H54 (cell line): ENCODE measurements at regions not wholly inside any gene's neighbourhood (a gene's known extent, or its start where the extent isn't known, plus 50 kb on each side); places are given as distances from the start of the nearest gene placed in this dataset.

Experiments
- DNase-seq: peaks from one replicate; pipeline ENCODE4 v3.0.0; 2011; ENCODE audit warnings: low spot score, mixed read lengths; ENCODE audit not compliant: insufficient read length
- FAIRE-seq: peaks from 3 replicates; lab custom pipeline; 2011; peaks lifted over from hg19 to GRCh38; lab: Jason Lieb, UNC
- POLR2A ChIP-seq: IDR thresholded peaks from 2 replicates; pipeline ENCODE4 v1.6.1; 2011; ENCODE audit warnings: low read depth, mild to moderate bottlenecking, low read length

GRCh38 chr11:82003024-82003423 lies 730.6 kb downstream of the FAM181B start:
- no peak for FAIRE-seq
- no peak for TF ChIP-seq POLR2A
- DNase-seq = no peak

- no peak for TF ChIP-seq POLR2A
- DNase-seq (no peak), FAIRE-seq (no peak)
Measured at GRCh38 chr11:81995889-81996288, 737.8 kb downstream of the FAM181B start.

DNA sequence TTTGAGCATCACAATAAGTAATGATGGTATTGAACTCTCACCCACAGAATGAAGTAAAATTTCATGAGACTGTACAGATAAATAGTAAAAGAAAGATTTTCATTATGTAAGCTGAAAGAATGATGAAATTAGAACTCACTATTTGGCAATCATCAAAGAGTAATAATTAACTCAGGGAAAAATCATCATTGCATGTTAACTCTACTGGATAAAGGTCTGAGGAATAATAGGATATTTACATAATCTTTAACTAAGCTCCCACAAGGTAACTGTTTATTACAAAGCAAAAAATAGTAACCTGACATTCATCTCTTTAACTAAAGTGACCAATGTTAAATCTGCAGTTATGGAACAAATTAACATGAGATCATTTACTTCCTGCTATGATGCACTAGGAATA lies 739.9 kb downstream of the FAM181B start:
- no peak for FAIRE-seq
- no peak for TF ChIP-seq POLR2A
- no peak for DNase-seq

GRCh38 chr11:81990659-81991443 lies 742.8 kb downstream of the FAM181B start:
- TF ChIP-seq POLR2A = no peak
- FAIRE-seq = no peak

DNA sequence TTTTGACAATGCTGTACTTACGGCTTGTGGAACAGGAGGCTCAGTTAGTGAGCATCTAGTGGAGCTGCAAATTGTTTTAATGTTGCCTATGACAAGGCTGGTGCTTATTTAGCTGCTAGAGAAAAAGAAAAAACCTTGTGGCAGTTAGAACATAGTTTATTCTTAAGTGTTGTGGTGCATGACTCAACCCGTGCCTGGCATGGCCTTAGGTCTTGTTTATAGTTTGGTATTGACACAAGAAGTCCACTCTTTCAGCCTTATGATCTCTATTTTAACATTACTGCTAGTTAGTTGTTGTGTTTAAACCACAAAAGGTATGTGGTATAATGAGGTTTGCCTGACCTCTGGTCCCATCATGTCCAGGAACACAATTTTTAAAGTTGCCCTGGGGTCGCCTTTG lies 744.6 kb downstream of the FAM181B start:
- FAIRE-seq (no peak), DNase-seq (no peak)
- no peak for TF ChIP-seq POLR2A

More at GRCh38 chr11:81990659-81991443, 742.8 kb downstream of the FAM181B start:
- no peak for DNase-seq

DNA sequence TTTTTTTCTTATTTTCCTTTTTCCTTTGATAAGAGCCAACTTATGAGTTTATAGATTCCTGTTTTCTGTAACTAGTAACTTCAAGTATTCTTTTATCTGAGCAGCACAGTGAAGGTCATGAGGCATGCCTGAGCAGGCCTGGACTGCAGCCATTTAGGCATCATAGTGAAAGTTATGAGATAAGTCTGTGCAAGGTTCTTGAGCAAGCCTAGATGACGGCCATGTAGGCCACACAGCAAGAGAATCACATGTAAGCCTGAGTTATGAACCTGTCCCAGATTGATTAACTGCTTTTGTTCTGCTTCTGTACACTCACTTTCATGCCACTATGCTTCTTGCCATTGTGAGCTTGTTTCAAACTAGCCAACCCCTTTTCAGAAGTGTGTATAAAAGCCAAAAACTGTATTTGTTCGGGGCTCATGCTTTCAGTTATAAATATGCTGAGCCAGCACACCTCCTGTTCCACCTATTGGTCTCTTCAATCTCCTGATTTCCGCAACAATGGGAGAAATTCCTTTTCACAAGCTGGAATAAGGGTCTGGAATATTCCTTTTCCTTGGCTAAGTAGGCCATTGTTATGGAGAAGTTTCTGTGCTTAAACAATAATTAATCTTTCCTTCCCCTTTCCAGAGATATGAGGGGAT lies 745.7 kb downstream of the FAM181B start:
- FAIRE-seq = no peak
- no peak for TF ChIP-seq POLR2A
- DNase-seq = no peak

- TF ChIP-seq POLR2A = no peak
- DNase-seq (no peak), FAIRE-seq (no peak)
Measured at GRCh38 chr11:81986556-81987161, 747.0 kb downstream of the FAM181B start.

GRCh38 chr11:81979448-81979847 lies 754.2 kb downstream of the FAM181B start:
- FAIRE-seq (no peak), DNase-seq (no peak)
- TF ChIP-seq POLR2A = no peak

GRCh38 chr11:81975261-81975900 lies 758.3 kb downstream of the FAM181B start:
- DNase-seq (no peak), FAIRE-seq (no peak)
- no peak for TF ChIP-seq POLR2A

DNA sequence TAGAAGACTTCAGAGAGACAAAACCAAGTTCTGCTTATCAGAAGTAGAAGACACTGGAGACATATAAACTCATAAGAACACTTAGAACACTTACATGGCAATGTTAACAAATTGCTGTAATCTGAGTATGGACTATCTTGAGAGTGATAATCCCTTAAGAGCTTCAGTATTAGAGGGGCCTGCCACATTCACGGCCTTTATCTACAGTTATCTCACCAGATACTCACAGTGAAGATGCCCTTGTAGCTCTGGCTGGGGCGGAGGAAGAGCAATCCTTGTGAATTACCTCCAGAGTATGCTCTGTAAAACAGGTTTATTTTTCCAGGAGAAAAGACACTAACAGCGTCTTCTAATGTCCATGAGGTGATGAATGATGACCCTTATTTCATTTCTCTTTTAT lies 762.8 kb downstream of the FAM181B start:
- FAIRE-seq (no peak), DNase-seq (no peak)

DNA sequence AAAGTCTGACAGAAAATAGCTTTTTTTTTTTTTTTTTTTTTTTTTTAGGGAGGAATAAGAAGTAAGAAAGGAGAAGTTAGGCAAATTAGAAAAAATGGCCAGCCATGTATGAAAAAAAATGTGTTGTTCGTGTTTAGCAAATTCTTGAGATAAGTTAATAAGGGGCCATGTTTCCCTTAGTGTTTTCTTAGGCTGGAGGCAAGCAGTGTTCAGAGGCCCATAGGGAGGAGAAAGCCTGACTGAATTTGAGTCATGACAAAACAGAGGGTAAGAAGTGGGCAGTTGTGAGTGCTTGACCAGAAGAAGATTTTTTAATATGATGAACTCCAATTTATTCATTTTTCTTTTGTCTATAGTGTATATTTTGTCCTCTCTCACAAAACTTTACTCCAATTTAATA lies 766.4 kb downstream of the FAM181B start:
- DNase-seq (no peak), FAIRE-seq (no peak)
- TF ChIP-seq POLR2A = no peak

More for the DNA sequence above, 762.8 kb downstream of the FAM181B start:
- no peak for TF ChIP-seq POLR2A

DNA sequence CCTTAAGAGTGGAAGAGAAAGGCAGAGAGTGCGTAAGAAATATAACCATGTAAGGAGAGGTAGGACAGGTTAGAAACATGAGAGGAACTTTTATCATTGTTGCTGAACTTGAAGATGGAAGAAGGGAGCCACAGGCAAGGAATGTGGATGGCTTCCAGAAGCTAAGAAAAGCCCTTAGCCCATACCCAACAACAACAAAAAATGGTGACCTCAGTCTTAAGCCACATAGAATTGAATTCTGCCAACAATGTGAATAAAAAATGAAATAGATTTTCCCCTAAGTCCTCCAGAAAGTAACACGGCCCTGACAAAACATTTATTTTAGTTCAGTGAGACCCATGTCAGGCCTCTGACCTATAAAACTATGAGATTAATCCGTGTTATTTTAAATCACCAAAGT lies 767.3 kb downstream of the FAM181B start:
- DNase-seq (no peak), FAIRE-seq (no peak)
- no peak for TF ChIP-seq POLR2A

GRCh38 chr11:81963018-81963417 lies 770.6 kb downstream of the FAM181B start:
- DNase-seq (no peak), FAIRE-seq (no peak)
- TF ChIP-seq POLR2A = no peak

DNA sequence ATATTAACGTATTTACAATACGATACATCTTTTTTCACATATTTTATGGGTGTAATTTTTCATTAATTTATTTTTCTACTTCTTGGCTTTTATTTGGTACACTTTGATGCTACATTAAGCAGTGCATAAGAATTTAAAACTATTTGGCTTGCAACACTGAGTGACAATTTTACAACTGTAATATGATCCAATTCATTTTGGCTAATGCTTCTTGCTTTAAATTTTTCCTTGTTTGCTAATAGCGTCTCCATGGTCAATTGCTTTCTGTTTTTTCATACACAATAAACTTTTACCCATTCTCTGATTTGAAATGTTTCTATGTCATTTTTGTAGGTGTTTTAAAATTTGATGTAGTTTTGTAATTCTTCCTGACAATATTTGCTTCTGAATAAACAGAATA lies 773.2 kb downstream of the FAM181B start:
- no peak for TF ChIP-seq POLR2A
- DNase-seq (no peak), FAIRE-seq (no peak)
